HFF-Myc (cell line): ENCODE measurements at regions not wholly inside any gene's neighbourhood (a gene's known extent, or its start where the extent isn't known, plus 50 kb on each side); places are given as distances from the start of the nearest gene placed in this dataset.

Source experiments
- DNase-seq: peaks from one replicate; pipeline ENCODE4 v3.0.0-alpha.2; 2011; ENCODE audit warnings: low read depth; ENCODE audit errors: extremely low read depth
- H3K4me3 ChIP-seq: replicated peaks from 2 replicates; pipeline ENCODE4 v1.5.1; 2011; ENCODE audit warnings: low read depth, mild to moderate bottlenecking, control low read depth, low read length
- TF ChIP-seq, protein P1 (sequence below): IDR thresholded peaks from 2 replicates; pipeline ENCODE4 v1.5.1; 2012; ENCODE audit warnings: mild to moderate bottlenecking, low read depth, low read length, control low read depth; ENCODE audit errors: missing control alignments

DNA sequence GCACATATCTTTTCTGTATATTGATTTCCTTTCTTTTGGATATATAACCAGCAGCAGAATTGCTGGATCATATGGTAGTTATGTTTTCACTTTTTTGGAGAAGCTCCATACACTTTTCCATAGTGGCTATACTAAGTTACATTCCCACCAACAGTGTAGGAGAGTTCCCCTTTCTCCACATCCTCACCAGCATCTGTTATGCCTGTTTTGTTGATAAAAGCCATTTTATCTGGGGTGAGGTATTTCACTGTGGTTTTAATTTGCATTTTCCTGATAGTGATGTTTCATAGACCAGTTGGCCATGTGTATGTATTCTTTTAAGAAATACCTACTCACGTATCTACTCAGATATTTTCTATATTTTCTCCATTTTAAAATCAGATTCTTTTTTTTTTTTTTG, 419.3 kb upstream of the FAT3 start:
- TF ChIP-seq, protein P1, sequence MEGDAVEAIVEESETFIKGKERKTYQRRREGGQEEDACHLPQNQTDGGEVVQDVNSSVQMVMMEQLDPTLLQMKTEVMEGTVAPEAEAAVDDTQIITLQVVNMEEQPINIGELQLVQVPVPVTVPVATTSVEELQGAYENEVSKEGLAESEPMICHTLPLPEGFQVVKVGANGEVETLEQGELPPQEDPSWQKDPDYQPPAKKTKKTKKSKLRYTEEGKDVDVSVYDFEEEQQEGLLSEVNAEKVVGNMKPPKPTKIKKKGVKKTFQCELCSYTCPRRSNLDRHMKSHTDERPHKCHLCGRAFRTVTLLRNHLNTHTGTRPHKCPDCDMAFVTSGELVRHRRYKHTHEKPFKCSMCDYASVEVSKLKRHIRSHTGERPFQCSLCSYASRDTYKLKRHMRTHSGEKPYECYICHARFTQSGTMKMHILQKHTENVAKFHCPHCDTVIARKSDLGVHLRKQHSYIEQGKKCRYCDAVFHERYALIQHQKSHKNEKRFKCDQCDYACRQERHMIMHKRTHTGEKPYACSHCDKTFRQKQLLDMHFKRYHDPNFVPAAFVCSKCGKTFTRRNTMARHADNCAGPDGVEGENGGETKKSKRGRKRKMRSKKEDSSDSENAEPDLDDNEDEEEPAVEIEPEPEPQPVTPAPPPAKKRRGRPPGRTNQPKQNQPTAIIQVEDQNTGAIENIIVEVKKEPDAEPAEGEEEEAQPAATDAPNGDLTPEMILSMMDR, result no peak
- DNase-seq, result no peak
- H3K4me3 ChIP-seq, result no peak overlapping the region

DNA sequence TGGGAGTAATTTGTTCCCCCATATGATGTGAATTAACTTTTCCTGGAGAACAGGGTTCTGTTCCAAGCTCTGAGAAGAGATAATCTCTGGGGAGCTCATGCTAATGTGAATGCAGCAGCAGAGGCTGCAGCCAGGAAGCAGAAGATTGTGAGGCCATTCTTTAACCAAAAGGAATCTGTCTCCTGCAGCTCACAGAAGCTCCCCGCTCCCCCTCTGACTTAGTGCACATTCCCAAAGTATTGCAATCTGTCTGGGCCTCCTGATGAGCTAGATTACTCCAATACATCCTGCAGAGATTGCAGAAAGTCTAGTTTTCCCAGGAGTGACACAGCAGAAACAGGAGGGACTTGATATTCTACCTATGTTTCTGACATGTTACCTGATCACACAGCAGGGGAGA, 420.6 kb upstream of the FAT3 start:
- TF ChIP-seq, protein P1, result no peak
- no peak overlapping the region for H3K4me3 ChIP-seq
- no peak for DNase-seq

DNA sequence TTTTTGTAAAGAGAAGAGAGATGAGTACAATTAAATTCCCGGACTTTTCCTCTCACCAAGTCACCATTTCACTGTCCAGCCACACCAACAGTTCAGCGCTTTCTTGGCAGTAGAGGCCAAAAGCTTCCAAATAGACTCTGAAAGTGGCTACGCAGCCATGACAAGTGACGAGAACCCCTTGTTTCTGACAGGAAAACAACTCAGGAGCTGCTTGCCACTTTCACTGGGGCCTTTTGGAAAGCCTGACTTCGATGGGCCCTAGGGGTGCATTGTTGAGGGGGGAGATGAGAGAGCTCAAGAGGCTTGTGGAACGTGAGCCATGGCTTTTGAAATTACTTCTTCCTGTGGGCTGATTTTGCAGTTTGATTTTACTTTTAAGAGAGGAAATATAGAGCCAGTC, 422.1 kb upstream of the FAT3 start:
- H3K4me3 ChIP-seq, result no peak overlapping the region
- TF ChIP-seq, protein P1, result no peak
- DNase-seq, result no peak

DNA sequence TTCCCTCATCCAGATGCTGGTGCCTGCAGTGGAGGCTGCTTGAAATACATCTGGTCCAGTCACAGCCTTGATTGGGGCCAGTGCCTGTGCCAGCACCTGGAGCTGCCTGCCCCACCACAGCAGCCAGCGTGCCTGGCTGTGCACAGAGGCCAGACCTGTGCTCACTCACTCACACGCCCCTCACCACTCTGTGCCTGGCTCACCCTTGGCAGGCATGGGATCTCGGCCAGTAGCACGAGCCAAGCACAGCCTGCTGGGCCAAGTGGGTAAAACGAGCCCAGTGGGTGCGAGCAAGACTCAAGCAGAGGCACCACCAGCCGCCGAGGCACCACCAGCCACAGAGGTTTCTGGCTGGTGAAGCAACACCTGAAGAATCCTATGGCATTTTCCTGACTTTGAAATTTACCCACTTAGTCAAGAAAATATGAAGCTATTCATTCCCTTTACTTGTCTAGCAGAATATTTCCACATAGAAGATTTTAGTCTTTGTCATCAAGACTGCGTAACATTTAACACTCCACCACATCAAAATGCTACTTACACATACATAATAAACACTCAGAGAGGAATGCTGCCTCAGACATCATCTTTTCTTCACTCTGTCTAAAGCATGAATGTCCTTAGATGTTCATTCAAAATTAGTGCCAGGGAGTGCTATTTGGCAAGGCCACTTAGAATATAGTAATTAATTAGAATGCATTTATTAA, 424.3 kb upstream of the FAT3 start:
- no peak for DNase-seq
- TF ChIP-seq, protein P1, result no peak
- no peak overlapping the region for H3K4me3 ChIP-seq

DNA sequence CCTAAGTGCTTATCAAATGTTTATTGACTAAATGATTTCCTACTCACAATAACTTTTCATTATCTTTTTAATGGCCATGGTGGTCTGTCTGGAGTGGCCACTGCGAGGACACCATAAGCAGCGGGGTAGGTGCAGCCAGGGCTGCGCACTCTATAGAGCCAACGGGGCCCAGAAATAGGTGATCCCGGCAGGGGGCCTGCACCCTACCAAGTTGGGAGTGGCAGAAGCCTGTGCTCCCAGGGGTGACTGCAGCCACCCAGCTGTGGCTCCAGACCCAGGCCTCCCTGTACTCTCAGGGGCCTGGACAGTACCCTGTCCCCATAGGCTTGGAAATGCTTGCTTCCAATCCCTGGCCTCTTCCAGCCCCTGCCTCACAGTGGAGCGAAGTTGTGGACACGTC, 426.4 kb upstream of the FAT3 start:
- DNase-seq, result no peak
- TF ChIP-seq, protein P1, result no peak
- H3K4me3 ChIP-seq, result no peak overlapping the region

DNA sequence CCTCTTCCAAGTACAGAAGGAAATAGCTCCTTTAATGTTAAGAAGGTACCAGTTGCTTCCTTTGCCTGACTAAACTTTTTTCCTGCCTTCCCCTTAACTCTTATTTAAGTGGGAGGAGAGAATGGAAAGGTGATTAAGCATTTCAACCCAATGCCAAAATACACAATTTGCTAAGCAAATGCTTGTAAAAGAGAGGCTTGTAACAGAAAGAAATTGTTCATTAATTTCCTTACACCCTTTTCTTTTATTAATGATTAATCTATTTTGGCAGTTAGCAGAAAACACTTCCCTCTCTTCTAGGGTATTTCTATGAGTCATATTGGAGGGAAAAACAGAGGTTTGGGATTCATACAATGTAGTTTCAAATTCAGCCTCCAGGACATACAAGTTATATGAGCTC, 427.6 kb upstream of the FAT3 start:
- TF ChIP-seq, protein P1, result no peak
- H3K4me3 ChIP-seq, result no peak overlapping the region
- no peak for DNase-seq
